HepG2 (cell line): ENCODE measurements at regions not wholly inside any gene's neighbourhood (a gene's known extent, or its start where the extent isn't known, plus 50 kb on each side); places are given as distances from the start of the nearest gene placed in this dataset.
A peak's percentile ranks its signal among the peaks of the same experiment; 100 is the strongest.

Experiments used
- CC2D1A ChIP-seq: sonication (generic); formaldehyde crosslinking; IDR thresholded peaks from 2 replicates; pipeline ENCODE4 v1.8.1; 2023; ENCODE audit warnings: mild to moderate bottlenecking, missing genetic modification reagents
- CTCF ChIP-seq: sonication (generic); formaldehyde crosslinking; IDR thresholded peaks from 2 replicates; pipeline ENCODE4 v1.5.0; 2020; ENCODE audit warnings: mild to moderate bottlenecking, missing genetic modification reagents, moderate library complexity
- ERF ChIP-seq: IDR thresholded peaks from 2 replicates; pipeline ENCODE4 v1.6.1; 2018; ENCODE audit warnings: missing biosample characterization, missing genetic modification reagents
- FOXA1 ChIP-seq, 2 experiments: fragments of 450-650 bp in 1 of 2; sonication (generic) in 1 of 2; formaldehyde crosslinking in 1 of 2; IDR thresholded peaks; 2 replicates each; pipeline versions ENCODE4 v1.4.0 to v1.6.1; 2016 to 2020; ENCODE audit warnings: missing genetic modification reagents in 1 of 2
- GPBP1L1 ChIP-seq: sonication (generic); formaldehyde crosslinking; IDR thresholded peaks from 2 replicates; pipeline ENCODE4 v1.5.0; 2020; ENCODE audit warnings: mild to moderate bottlenecking, missing genetic modification reagents
- NFYC ChIP-seq: IDR thresholded peaks from 2 replicates; pipeline ENCODE4 v1.6.1; 2016; ENCODE audit warnings: missing genetic modification reagents, missing compliant biosample characterization
- PPARG ChIP-seq: conservative IDR thresholded peaks from 2 replicates; pipeline ENCODE4 v1.6.1; 2016; ENCODE audit warnings: missing biosample characterization, missing genetic modification reagents
- RARG ChIP-seq: sonication (generic); formaldehyde crosslinking; IDR thresholded peaks from 2 replicates; pipeline ENCODE4 v1.4.0; 2020; ENCODE audit warnings: low read depth, mild to moderate bottlenecking, missing genetic modification reagents
- SMC3 ChIP-seq: IDR thresholded peaks from 2 replicates; pipeline ENCODE4 v1.6.1; 2011; ENCODE audit warnings: low read length, improper control_type of control experiment
- STAG1 ChIP-seq: sonication (generic); formaldehyde crosslinking; IDR thresholded peaks from 2 replicates; pipeline ENCODE4 v1.4.0; 2020; ENCODE audit warnings: missing genetic modification reagents
- TARDBP ChIP-seq: sonication (generic); formaldehyde crosslinking; IDR thresholded peaks from 2 replicates; pipeline ENCODE4 v1.8.0; 2022; ENCODE audit warnings: mild to moderate bottlenecking, missing genetic modification reagents
- ZKSCAN8 ChIP-seq: IDR thresholded peaks from 2 replicates; pipeline ENCODE4 v1.6.1; 2016; ENCODE audit warnings: borderline replicate concordance, missing genetic modification reagents, missing compliant biosample characterization
- ZNF296 ChIP-seq: sonication (generic); formaldehyde crosslinking; conservative IDR thresholded peaks from 2 replicates; pipeline ENCODE4 v1.5.0; 2020; ENCODE audit warnings: mild to moderate bottlenecking, missing genetic modification reagents
- ZNF367 ChIP-seq: sonication (generic); formaldehyde crosslinking; IDR thresholded peaks from 2 replicates; pipeline ENCODE4 v1.4.0; 2020; ENCODE audit warnings: missing genetic modification reagents, borderline replicate concordance
- ZNF564 ChIP-seq: sonication (generic); formaldehyde crosslinking; IDR thresholded peaks from 2 replicates; pipeline ENCODE4 v1.8.1; 2023; ENCODE audit warnings: mild to moderate bottlenecking, missing genetic modification reagents
- ZNF574 ChIP-seq: sonication (generic); formaldehyde crosslinking; IDR thresholded peaks from 2 replicates; pipeline ENCODE4 v1.4.0; 2020; ENCODE audit warnings: missing genetic modification reagents
- ZUFSP ChIP-seq: sonication (generic); formaldehyde crosslinking; IDR thresholded peaks from 2 replicates; pipeline ENCODE4 v1.9.0; 2021; ENCODE audit warnings: missing genetic modification reagents, mild to moderate bottlenecking, borderline replicate concordance
- TF ChIP-seq, protein P1 (sequence below): sonication (generic); formaldehyde crosslinking; IDR thresholded peaks from 2 replicates; pipeline ENCODE4 v1.4.0; 2020; ENCODE audit warnings: missing genetic modification reagents
- TF ChIP-seq, protein P2 (sequence below): sonication (generic); formaldehyde crosslinking; IDR thresholded peaks from 2 replicates; pipeline ENCODE4 v1.4.0; 2020; ENCODE audit warnings: low read depth, missing genetic modification reagents

GRCh38 chr6:168196385-168196860 is 117.4 kb upstream of the FRMD1 start (continued):
- TF ChIP-seq ZNF574 (CRISPR knock-in tag) (no peak), CC2D1A (CRISPR knock-in tag) (no peak), ERF (CRISPR knock-in tag) (0 out of 2 replicates have a peak, but pooled peaks have one; percentile 23), PPARG (CRISPR knock-in tag) (0 out of 2 replicates have a peak, but pooled peaks have one; percentile 17), ZUFSP (CRISPR knock-in tag) (no peak), TARDBP (CRISPR knock-in tag) (0 out of 2 replicates have a peak, but pooled peaks have one; percentile 21), SMC3 (no peak), ZNF296 (no peak), ZKSCAN8 (CRISPR knock-in tag) (0 out of 2 replicates have a peak, but pooled peaks have one; percentile 36), NFYC (no peak), CTCF (CRISPR knock-in tag) (peak; percentile 23; the same call in 1 of the 2 replicates), FOXA1 (IDR thresholded peaks at IDR 0.05) (no peak), FOXA1 (CRISPR knock-in tag; IDR thresholded peaks at IDR 0.05) (peak; percentile 76), RARG (CRISPR knock-in tag) (no peak), STAG1 (no peak; the same call in 1 of the 2 replicates), ZNF367 (CRISPR knock-in tag) (no peak), GPBP1L1 (CRISPR knock-in tag) (no peak), ZNF564 (no peak)
- TF ChIP-seq, protein P1, sequence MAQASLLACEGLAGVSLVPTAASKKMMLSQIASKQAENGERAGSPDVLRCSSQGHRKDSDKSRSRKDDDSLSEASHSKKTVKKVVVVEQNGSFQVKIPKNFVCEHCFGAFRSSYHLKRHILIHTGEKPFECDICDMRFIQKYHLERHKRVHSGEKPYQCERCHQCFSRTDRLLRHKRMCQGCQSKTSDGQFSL, result no peak
- TF ChIP-seq, protein P2, sequence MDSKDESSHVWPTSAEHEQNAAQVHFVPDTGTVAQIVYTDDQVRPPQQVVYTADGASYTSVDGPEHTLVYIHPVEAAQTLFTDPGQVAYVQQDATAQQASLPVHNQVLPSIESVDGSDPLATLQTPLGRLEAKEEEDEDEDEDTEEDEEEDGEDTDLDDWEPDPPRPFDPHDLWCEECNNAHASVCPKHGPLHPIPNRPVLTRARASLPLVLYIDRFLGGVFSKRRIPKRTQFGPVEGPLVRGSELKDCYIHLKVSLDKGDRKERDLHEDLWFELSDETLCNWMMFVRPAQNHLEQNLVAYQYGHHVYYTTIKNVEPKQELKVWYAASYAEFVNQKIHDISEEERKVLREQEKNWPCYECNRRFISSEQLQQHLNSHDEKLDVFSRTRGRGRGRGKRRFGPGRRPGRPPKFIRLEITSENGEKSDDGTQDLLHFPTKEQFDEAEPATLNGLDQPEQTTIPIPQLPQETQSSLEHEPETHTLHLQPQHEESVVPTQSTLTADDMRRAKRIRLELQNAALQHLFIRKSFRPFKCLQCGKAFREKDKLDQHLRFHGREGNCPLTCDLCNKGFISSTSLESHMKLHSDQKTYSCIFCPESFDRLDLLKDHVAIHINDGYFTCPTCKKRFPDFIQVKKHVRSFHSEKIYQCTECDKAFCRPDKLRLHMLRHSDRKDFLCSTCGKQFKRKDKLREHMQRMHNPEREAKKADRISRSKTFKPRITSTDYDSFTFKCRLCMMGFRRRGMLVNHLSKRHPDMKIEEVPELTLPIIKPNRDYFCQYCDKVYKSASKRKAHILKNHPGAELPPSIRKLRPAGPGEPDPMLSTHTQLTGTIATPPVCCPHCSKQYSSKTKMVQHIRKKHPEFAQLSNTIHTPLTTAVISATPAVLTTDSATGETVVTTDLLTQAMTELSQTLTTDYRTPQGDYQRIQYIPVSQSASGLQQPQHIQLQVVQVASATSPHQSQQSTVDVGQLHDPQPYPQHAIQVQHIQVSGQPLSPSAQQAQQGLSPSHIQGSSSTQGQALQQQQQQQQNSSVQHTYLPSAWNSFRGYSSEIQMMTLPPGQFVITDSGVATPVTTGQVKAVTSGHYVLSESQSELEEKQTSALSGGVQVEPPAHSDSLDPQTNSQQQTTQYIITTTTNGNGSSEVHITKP, result no peak
